Vagina (tissue), 2 donors: ENCODE measurements at regions not wholly inside any gene's neighbourhood (a gene's known extent, or its start where the extent isn't known, plus 50 kb on each side); places are given as distances from the start of the nearest gene placed in this dataset.
"Not testable (repeated sequence)": the region's sequence is repeated elsewhere in the genome, so short reads cannot be mapped to it uniquely, and the experiment has no call there.

Experiments used
- POLR2A ChIP-seq, 2 donors: fragments of 450-650 bp; IDR thresholded peaks; one replicate each; pipeline ENCODE4 v1.6.1; 2017; ENCODE audit warnings: antibody characterized with exemption in 2 of 2, mild to moderate bottlenecking in 2 of 2, moderate library complexity in 2 of 2
- POLR2AphosphoS5 ChIP-seq, 2 donors: sonication (generic); formaldehyde crosslinking; IDR thresholded peaks; one replicate each; pipeline ENCODE4 v1.9.0; 2017; ENCODE audit warnings: antibody characterized with exemption in 2 of 2, mild to moderate bottlenecking in 2 of 2, low read depth in 1 of 2; ENCODE audit not compliant: insufficient read depth in 1 of 2
- TF ChIP-seq, protein P1 (sequence below), 3 experiments: fragments of 450-650 bp in 2 of 3; fragments of 200-600 bp in 1 of 3; sonication (generic) in 1 of 3; IDR thresholded peaks; one replicate each; pipeline ENCODE4 v1.5.1; 2017 to 2019; ENCODE audit warnings: antibody characterized with exemption in 3 of 3, mild to moderate bottlenecking in 2 of 3, moderate library complexity in 2 of 3

DNA sequence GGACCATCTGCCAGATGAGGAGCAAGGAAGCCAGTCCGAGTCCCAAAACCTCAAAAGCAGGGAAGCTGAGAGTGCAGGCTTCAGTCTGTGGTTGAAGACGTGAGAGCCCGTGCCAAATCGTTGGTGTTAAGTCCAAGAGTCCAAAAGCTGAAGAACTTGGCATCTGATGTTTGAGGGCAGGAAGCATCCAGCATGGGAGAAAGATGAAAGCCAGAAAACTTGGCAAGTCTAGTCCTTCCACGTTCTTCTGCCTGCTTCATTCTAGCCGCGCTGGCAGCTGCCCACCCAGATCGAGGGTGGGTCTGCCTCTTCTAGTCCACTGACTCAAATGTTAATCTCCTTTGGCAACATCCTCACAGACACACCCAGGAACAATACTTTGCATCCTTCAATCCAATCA is 293.8 kb downstream of the RDH14 start:
- TF ChIP-seq, protein P1, sequence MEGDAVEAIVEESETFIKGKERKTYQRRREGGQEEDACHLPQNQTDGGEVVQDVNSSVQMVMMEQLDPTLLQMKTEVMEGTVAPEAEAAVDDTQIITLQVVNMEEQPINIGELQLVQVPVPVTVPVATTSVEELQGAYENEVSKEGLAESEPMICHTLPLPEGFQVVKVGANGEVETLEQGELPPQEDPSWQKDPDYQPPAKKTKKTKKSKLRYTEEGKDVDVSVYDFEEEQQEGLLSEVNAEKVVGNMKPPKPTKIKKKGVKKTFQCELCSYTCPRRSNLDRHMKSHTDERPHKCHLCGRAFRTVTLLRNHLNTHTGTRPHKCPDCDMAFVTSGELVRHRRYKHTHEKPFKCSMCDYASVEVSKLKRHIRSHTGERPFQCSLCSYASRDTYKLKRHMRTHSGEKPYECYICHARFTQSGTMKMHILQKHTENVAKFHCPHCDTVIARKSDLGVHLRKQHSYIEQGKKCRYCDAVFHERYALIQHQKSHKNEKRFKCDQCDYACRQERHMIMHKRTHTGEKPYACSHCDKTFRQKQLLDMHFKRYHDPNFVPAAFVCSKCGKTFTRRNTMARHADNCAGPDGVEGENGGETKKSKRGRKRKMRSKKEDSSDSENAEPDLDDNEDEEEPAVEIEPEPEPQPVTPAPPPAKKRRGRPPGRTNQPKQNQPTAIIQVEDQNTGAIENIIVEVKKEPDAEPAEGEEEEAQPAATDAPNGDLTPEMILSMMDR (IDR thresholded peaks at IDR 0.05), result not testable (repeated sequence)
- not testable (repeated sequence) for TF ChIP-seq POLR2A (IDR thresholded peaks at IDR 0.05); POLR2AphosphoS5 (IDR thresholded peaks at IDR 0.05; ENCODE audit: insufficient read depth in 1 of 2, low read depth in 1 of 2)
